H1 (cell line): ENCODE measurements at regions not wholly inside any gene's neighbourhood (a gene's known extent, or its start where the extent isn't known, plus 50 kb on each side); places are given as distances from the start of the nearest gene placed in this dataset.

ENCODE experiments used
- CTCF ChIA-PET: fragments of 300-600 bp; sonication (Branson Sonifier 250); formaldehyde crosslinking; loops from one replicate; lab custom pipeline; 2021; ENCODE audit not compliant: partially characterized antibody; lab: Charles Lee
- POLR2A ChIA-PET: fragments of 300-600 bp; sonication (Branson Sonifier 250); formaldehyde crosslinking; loops from one replicate; lab custom pipeline; 2021; ENCODE audit warnings: inconsistent platforms; ENCODE audit not compliant: partially characterized antibody; lab: Charles Lee
- DNase-seq, 2 experiments: peaks; one replicate each; pipeline versions ENCODE4 v3.0.0 to v3.0.0-alpha.2; 2010 to 2022; ENCODE audit warnings: low spot score in 2 of 2, low read depth in 1 of 2, mixed read lengths in 1 of 2
- FAIRE-seq: peaks from 2 replicates; lab custom pipeline; 2011; peaks lifted over from hg19 to GRCh38; lab: Jason Lieb, UNC
- H2AFZ ChIP-seq: 2 replicates; pipeline ENCODE4 v1.8.1; 2012; ENCODE audit warnings: low read length, inconsistent platforms
- H2AK5ac ChIP-seq: 2 replicates; pipeline ENCODE4 v1.6.1; 2013; ENCODE audit warnings: low read depth, low read length
- H2BK120ac ChIP-seq: replicated peaks from 2 replicates; pipeline ENCODE3; 2013; ENCODE audit warnings: low read depth, low read length, inconsistent platforms
- H2BK12ac ChIP-seq: 2 replicates; pipeline ENCODE4 v1.6.1; 2013; ENCODE audit warnings: low read depth, low read length
- H2BK15ac ChIP-seq: 2 replicates; pipeline ENCODE4 v1.6.1; 2013; ENCODE audit warnings: low read length
- H2BK20ac ChIP-seq: 2 replicates; pipeline ENCODE4 v1.6.1; 2013; ENCODE audit warnings: low read length
- H2BK5ac ChIP-seq: 2 replicates; pipeline ENCODE4 v1.6.1; 2013; ENCODE audit warnings: low read depth, low read length
- H3K14ac ChIP-seq: 2 replicates; pipeline ENCODE4 v1.6.1; 2013; ENCODE audit warnings: inconsistent platforms; ENCODE audit not compliant: insufficient read length
- H3K18ac ChIP-seq: 2 replicates; pipeline ENCODE4 v1.6.1; 2013; ENCODE audit warnings: low read length; ENCODE audit errors: extremely low read depth
- H3K23ac ChIP-seq: 2 replicates; pipeline ENCODE4 v1.6.1; 2013; ENCODE audit warnings: inconsistent platforms; ENCODE audit not compliant: insufficient read length
- H3K23me2 ChIP-seq: 2 replicates; pipeline ENCODE4 v1.6.1; 2013; ENCODE audit warnings: low read depth, low read length
- H3K27ac ChIP-seq: 2 replicates; pipeline ENCODE4 v1.6.1; 2011; ENCODE audit warnings: low read depth, low read length, inconsistent platforms
- H3K27me3 ChIP-seq, 4 experiments: replicated peaks in 1 of 4; 1 replicate in 1 of 4; 2 replicates in 3 of 4; pipeline versions ENCODE4 v1.6.1 to v1.8.1; 2011 to 2013; ENCODE audit warnings: low read length in 3 of 4, mild to moderate bottlenecking in 3 of 4, inconsistent platforms in 2 of 4, mixed read lengths in 2 of 4, moderate library complexity in 1 of 4; ENCODE audit not compliant: control insufficient read depth in 3 of 4, insufficient read depth in 3 of 4; ENCODE audit errors: extremely low read depth in 1 of 4
- H3K36me3 ChIP-seq, 4 experiments: 2 replicates each; pipeline versions ENCODE4 v1.6.1 to v1.8.1; 2011 to 2013; ENCODE audit warnings: mild to moderate bottlenecking in 4 of 4, low read length in 3 of 4, moderate library complexity in 2 of 4, control low read depth in 1 of 4, inconsistent platforms in 1 of 4; ENCODE audit not compliant: insufficient read depth in 4 of 4, control insufficient read depth in 2 of 4
- H3K4ac ChIP-seq: replicated peaks from 2 replicates; pipeline ENCODE3; 2013; ENCODE audit warnings: low read length, low read depth, mixed read lengths, inconsistent platforms; ENCODE audit not compliant: insufficient read length
- H3K4me1 ChIP-seq, 4 experiments: replicated peaks in 1 of 4; 1 replicate in 1 of 4; 2 replicates in 3 of 4; pipeline versions ENCODE4 v1.6.1 to v1.8.1; 2011 to 2013; ENCODE audit warnings: low read length in 3 of 4, inconsistent platforms in 2 of 4, mixed read lengths in 1 of 4; ENCODE audit not compliant: insufficient read depth in 4 of 4, control insufficient read depth in 3 of 4
- H3K4me2 ChIP-seq, 2 experiments: 2 replicates each; pipeline versions ENCODE4 v1.6.1 to v1.8.1; 2011 to 2013; ENCODE audit warnings: low read depth in 2 of 2, low read length in 2 of 2, control low read depth in 1 of 2, inconsistent platforms in 1 of 2, mild to moderate bottlenecking in 1 of 2; ENCODE audit not compliant: insufficient read depth in 1 of 2
- H3K4me3 ChIP-seq, 4 experiments: fragments of 200-600, 300-600 bp in 1 of 4; sonication (generic), shearing (Covaris generic), sonication (Bioruptor Twin) in 1 of 4; 2 replicates each; pipeline versions ENCODE4 v1.5.1 to v1.8.1; 2011 to 2016; ENCODE audit warnings: low read length in 4 of 4, low read depth in 3 of 4, control low read depth in 2 of 4, inconsistent platforms in 2 of 4, mild to moderate bottlenecking in 2 of 4, mixed read lengths in 1 of 4, moderate library complexity in 1 of 4; ENCODE audit not compliant: insufficient read depth in 2 of 4; ENCODE audit errors: extremely low read depth in 1 of 4
- H3K56ac ChIP-seq: replicated peaks from 2 replicates; pipeline ENCODE3; 2013; ENCODE audit warnings: low read depth, mild to moderate bottlenecking, mixed read lengths, low read length, inconsistent platforms; ENCODE audit not compliant: insufficient read length
- H3K79me1 ChIP-seq: 2 replicates; pipeline ENCODE4 v1.6.1; 2013; ENCODE audit warnings: low read depth, low read length, control low read depth
- H3K79me2 ChIP-seq, 2 experiments: 2 replicates each; pipeline versions ENCODE4 v1.6.1 to v1.8.1; 2012 to 2013; ENCODE audit warnings: low read length in 2 of 2, mild to moderate bottlenecking in 2 of 2, inconsistent platforms in 1 of 2; ENCODE audit not compliant: insufficient read depth in 2 of 2, control insufficient read depth in 1 of 2
- H3K9ac ChIP-seq, 4 experiments: replicated peaks in 1 of 4; 1 replicate in 1 of 4; 2 replicates in 3 of 4; pipeline versions ENCODE4 v1.6.1 to v1.8.1; 2011 to 2013; ENCODE audit warnings: low read depth in 3 of 4, low read length in 3 of 4, control low read depth in 2 of 4, mild to moderate bottlenecking in 2 of 4, moderate library complexity in 2 of 4, inconsistent platforms in 1 of 4; ENCODE audit errors: extremely low read depth in 1 of 4
- H3K9me3 ChIP-seq, 2 experiments: 2 replicates each; pipeline versions ENCODE4 v1.6.1 to v1.8.1; 2012 to 2013; ENCODE audit warnings: mild to moderate bottlenecking in 2 of 2, moderate library complexity in 2 of 2, control low read depth in 1 of 2, inconsistent platforms in 1 of 2, low read depth in 1 of 2, low read length in 1 of 2, mixed read lengths in 1 of 2; ENCODE audit not compliant: insufficient read depth in 2 of 2
- H4K20me1 ChIP-seq, 2 experiments: replicated peaks in 1 of 2; 2 replicates each; pipeline versions ENCODE3 to v1.8.1; 2011 to 2013; ENCODE audit warnings: inconsistent platforms in 2 of 2, low read length in 2 of 2, mild to moderate bottlenecking in 1 of 2; ENCODE audit not compliant: insufficient read depth in 2 of 2, control insufficient read depth in 1 of 2
- H4K5ac ChIP-seq: 2 replicates; pipeline ENCODE4 v1.6.1; 2013; ENCODE audit warnings: low read length, low read depth, mixed read lengths, inconsistent platforms; ENCODE audit not compliant: insufficient read length
- H4K8ac ChIP-seq: 2 replicates; pipeline ENCODE4 v1.8.0; 2013; ENCODE audit warnings: mild to moderate bottlenecking, moderate library complexity, low read length, inconsistent platforms; ENCODE audit not compliant: insufficient read depth; ENCODE audit errors: extremely low read depth
- H4K91ac ChIP-seq: replicated peaks from 2 replicates; pipeline ENCODE3; 2013; ENCODE audit warnings: low read length, mixed read lengths, inconsistent platforms; ENCODE audit not compliant: insufficient read length
- ASH2L ChIP-seq: fragments of 200-600, 300-600 bp; sonication (generic); IDR thresholded peaks from one replicate; pipeline ENCODE4 v1.7.1; 2017; ENCODE audit warnings: low read length
- CBX5 ChIP-seq: fragments of 300-800, 300-1000 bp; sonication (generic); IDR thresholded peaks from 2 replicates; pipeline ENCODE4 v1.7.1; 2016; ENCODE audit warnings: antibody characterized with exemption, low read length, low read depth
- EZH2 ChIP-seq: fragments of 200-600 bp; sonication (generic); IDR thresholded peaks from 2 replicates; pipeline ENCODE4 v1.7.1; 2012; ENCODE audit warnings: low read depth, mild to moderate bottlenecking, moderate library complexity, low read length, inconsistent platforms; ENCODE audit not compliant: severe bottlenecking
- GABPA ChIP-seq: IDR thresholded peaks from 2 replicates; pipeline ENCODE4 v1.6.1; 2011; ENCODE audit warnings: mild to moderate bottlenecking, low read length, moderate library complexity, borderline replicate concordance; ENCODE audit not compliant: insufficient read depth
- HDAC2 ChIP-seq, 2 experiments: fragments of 300-600 bp in 1 of 2; sonication (generic) in 1 of 2; IDR thresholded peaks; 2 replicates each; pipeline ENCODE4 v1.6.1; 2011 to 2012; ENCODE audit warnings: low read depth in 2 of 2, low read length in 2 of 2, mild to moderate bottlenecking in 2 of 2, moderate library complexity in 2 of 2, borderline replicate concordance in 1 of 2, inconsistent platforms in 1 of 2
- JUN ChIP-seq: IDR thresholded peaks from 2 replicates; pipeline ENCODE4 v1.6.1; 2011; ENCODE audit warnings: low read depth, mild to moderate bottlenecking, improper control_type of control experiment, low read length
- MAFK ChIP-seq: IDR thresholded peaks from 2 replicates; pipeline ENCODE4 v1.6.1; 2012; ENCODE audit warnings: low read depth, mild to moderate bottlenecking, improper control_type of control experiment, low read length
- NRF1 ChIP-seq: IDR thresholded peaks from 2 replicates; pipeline ENCODE4 v1.6.1; 2011; ENCODE audit warnings: mild to moderate bottlenecking, low read depth, low read length, improper control_type of control experiment
- POU5F1 ChIP-seq: IDR thresholded peaks from 2 replicates; pipeline ENCODE4 v1.6.1; 2011; ENCODE audit warnings: low read depth, mild to moderate bottlenecking, low read length, moderate library complexity
- RBBP5 ChIP-seq: IDR thresholded peaks from 2 replicates; pipeline ENCODE4 v1.7.1; 2012; ENCODE audit warnings: low read depth, mild to moderate bottlenecking, inconsistent platforms, low read length, moderate library complexity, borderline replicate concordance
- SP1 ChIP-seq: IDR thresholded peaks from 2 replicates; pipeline ENCODE4 v1.6.1; 2011; ENCODE audit warnings: low read depth, low read length
- TEAD4 ChIP-seq: IDR thresholded peaks from 2 replicates; pipeline ENCODE4 v1.6.1; 2012; ENCODE audit warnings: low read depth, low read length, inconsistent platforms, mixed read lengths
- ZNF274 ChIP-seq: IDR thresholded peaks from 2 replicates; pipeline ENCODE4 v1.7.0; 2012; ENCODE audit warnings: low read length, borderline replicate concordance; ENCODE audit errors: extremely low read depth
- WGBS, 2 experiments: shearing (Covaris generic) in 1 of 2; methylation state at CpG; one replicate each; pipeline versions ENCODE4 v1.1.6 to v1.1.7; 2013 to 2015; ENCODE audit warnings: low lambda C conversion rate in 2 of 2, mixed read lengths in 2 of 2, inconsistent platforms in 1 of 2, low coverage in 1 of 2, missing lambda C conversion rate in 1 of 2; ENCODE audit not compliant: insufficient replicate concordance in 2 of 2, insufficient coverage in 1 of 2, insufficient read length in 1 of 2; ENCODE audit errors: extremely low coverage in 1 of 2, missing lambda C conversion rate in 1 of 2; 5-methylcytosine and 5-hydroxymethylcytosine counted together

DNA sequence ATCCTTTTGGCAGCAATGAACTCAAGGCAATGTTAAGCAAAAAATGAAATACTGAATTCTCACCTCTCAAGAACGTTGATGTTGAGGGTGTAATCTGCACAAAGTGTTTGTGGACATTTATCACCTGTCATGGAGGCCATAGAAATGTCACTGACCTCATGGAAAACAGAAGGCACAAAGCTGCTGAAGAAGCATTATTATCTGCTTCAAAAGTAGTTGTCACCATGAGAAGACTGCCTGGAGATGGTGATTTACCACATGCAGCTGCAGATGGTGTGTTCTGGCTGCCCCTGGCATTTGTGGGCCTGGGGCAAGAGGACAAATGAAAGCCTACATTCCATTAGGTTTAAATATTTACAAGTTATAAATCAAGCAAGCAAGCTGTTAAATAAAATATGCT lies 116.8 kb upstream of the RPS6KA3 start:
- Histone ChIP-seq H3K4me3 (no peak overlapping the region), H3K23ac (no peak overlapping the region), H2BK15ac (no peak overlapping the region), H3K27me3 (no peaks in the 10 kb centered on the region), H4K20me1 (no peaks in the 10 kb centered on the region), H2BK120ac (no peak overlapping the region), H2BK5ac (no peak overlapping the region), H3K4me2 (no peak overlapping the region), H4K8ac (no peak overlapping the region), H2BK20ac (no peak overlapping the region), H3K36me3 (no peaks in the 10 kb centered on the region), H3K18ac (no peak overlapping the region), H2AK5ac (no peak overlapping the region), H4K5ac (no peak overlapping the region), H2BK12ac (no peak overlapping the region), H3K56ac (no peak overlapping the region), H3K79me1 (no peaks in the 10 kb centered on the region), H3K4me1 (no peaks in the 10 kb centered on the region), H3K23me2 (no peaks in the 10 kb centered on the region; the same call in 1 of the 2 replicates), H3K14ac (no peak overlapping the region), H3K27ac (no peak overlapping the region), H2AFZ (no peak overlapping the region), H3K4ac (no peak overlapping the region), H3K9me3 (no peaks in the 10 kb centered on the region), H3K79me2 (no peaks in the 10 kb centered on the region), H4K91ac (no peak overlapping the region), H3K9ac (no peak overlapping the region)
- 87% methylated on average over 1 of the region's 1 CpG; no CpG with 5 or more reads in 1 of the 2 experiments for WGBS, 2 experiments
- DNase-seq (no peak), FAIRE-seq (no peak)
- TF ChIP-seq MAFK (no peak), GABPA (no peak), POU5F1 (no peak), SP1 (no peak), JUN (no peak), RBBP5 (no peak), ZNF274 (no peak), CBX5 (no peak), HDAC2 (IDR thresholded peaks at IDR 0.05; ENCODE audit: borderline replicate concordance in 1 of 2, low read depth in 2 of 2, low read length in 2 of 2) (no peak), NRF1 (no peak), ASH2L (no peak), EZH2 (no peak), TEAD4 (no peak)
- ChIA-PET POLR2A (no interaction called here), CTCF (no interaction called here)
